C4-2B (cell line): ENCODE measurements at regions not wholly inside any gene's neighbourhood (a gene's known extent, or its start where the extent isn't known, plus 50 kb on each side); places are given as distances from the start of the nearest gene placed in this dataset.

Experiments
- H3K27ac ChIP-seq: fragments of 450-650 bp; 2 replicates; pipeline ENCODE4 v1.5.1; 2017
- CTCF ChIP-seq: fragments of 450-650 bp; conservative IDR thresholded peaks from 2 replicates; pipeline ENCODE4 v1.5.1; 2017; ENCODE audit warnings: mild to moderate bottlenecking
- ZFX ChIP-seq: fragments of 450-650 bp; IDR thresholded peaks from 2 replicates; pipeline ENCODE4 v1.6.1; 2017

GRCh38 chr14:96671218-96671617 lies 126.0 kb upstream of the VRK1 start:
- no peak overlapping the region for H3K27ac ChIP-seq
- no peak for TF ChIP-seq CTCF
- TF ChIP-seq ZFX, result no peak

- TF ChIP-seq ZFX (no peak), CTCF (no peak)
- no peak overlapping the region for H3K27ac ChIP-seq
Observed at GRCh38 chr14:96673706-96674105, 123.5 kb upstream of the VRK1 start.

- TF ChIP-seq CTCF (no peak), ZFX (no peak)
Observed at GRCh38 chr14:96674121-96674520, 123.1 kb upstream of the VRK1 start.

GRCh38 chr14:96676166-96676565 lies 121.0 kb upstream of the VRK1 start:
- TF ChIP-seq ZFX, result no peak
- TF ChIP-seq CTCF, result no peak
- no peak overlapping the region for H3K27ac ChIP-seq

More at GRCh38 chr14:96674121-96674520, 123.1 kb upstream of the VRK1 start:
- no peak overlapping the region for H3K27ac ChIP-seq

- H3K27ac ChIP-seq, result no peak overlapping the region
- no peak for TF ChIP-seq ZFX
- no peak for TF ChIP-seq CTCF
Observed at GRCh38 chr14:96681829-96682228, 115.4 kb upstream of the VRK1 start.

GRCh38 chr14:96682401-96682800 lies 114.8 kb upstream of the VRK1 start:
- no peak for TF ChIP-seq ZFX
- no peak for TF ChIP-seq CTCF
- H3K27ac ChIP-seq, result no peak overlapping the region

GRCh38 chr14:96683562-96684289 lies 113.5 kb upstream of the VRK1 start:
- no peak for TF ChIP-seq ZFX
- TF ChIP-seq CTCF, result no peak
- H3K27ac ChIP-seq, result no peak overlapping the region
